H1 (cell line): ENCODE measurements at regions not wholly inside any gene's neighbourhood (a gene's known extent, or its start where the extent isn't known, plus 50 kb on each side); places are given as distances from the start of the nearest gene placed in this dataset.

Experiments used
- CTCF ChIA-PET: fragments of 300-600 bp; sonication (Branson Sonifier 250); formaldehyde crosslinking; loops from one replicate; lab custom pipeline; 2021; ENCODE audit not compliant: partially characterized antibody; lab: Charles Lee
- POLR2A ChIA-PET: fragments of 300-600 bp; sonication (Branson Sonifier 250); formaldehyde crosslinking; loops from one replicate; lab custom pipeline; 2021; ENCODE audit warnings: inconsistent platforms; ENCODE audit not compliant: partially characterized antibody; lab: Charles Lee
- DNase-seq, 2 experiments: peaks; one replicate each; pipeline versions ENCODE4 v3.0.0 to v3.0.0-alpha.2; 2010 to 2022; ENCODE audit warnings: low spot score in 2 of 2, low read depth in 1 of 2, mixed read lengths in 1 of 2
- FAIRE-seq: peaks from 2 replicates; lab custom pipeline; 2011; peaks lifted over from hg19 to GRCh38; lab: Jason Lieb, UNC
- H2AFZ ChIP-seq: 2 replicates; pipeline ENCODE4 v1.8.1; 2012; ENCODE audit warnings: low read length, inconsistent platforms
- H2AK5ac ChIP-seq: 2 replicates; pipeline ENCODE4 v1.6.1; 2013; ENCODE audit warnings: low read depth, low read length
- H2BK120ac ChIP-seq: replicated peaks from 2 replicates; pipeline ENCODE3; 2013; ENCODE audit warnings: low read depth, low read length, inconsistent platforms
- H2BK12ac ChIP-seq: 2 replicates; pipeline ENCODE4 v1.6.1; 2013; ENCODE audit warnings: low read depth, low read length
- H2BK15ac ChIP-seq: 2 replicates; pipeline ENCODE4 v1.6.1; 2013; ENCODE audit warnings: low read length
- H2BK20ac ChIP-seq: 2 replicates; pipeline ENCODE4 v1.6.1; 2013; ENCODE audit warnings: low read length
- H2BK5ac ChIP-seq: 2 replicates; pipeline ENCODE4 v1.6.1; 2013; ENCODE audit warnings: low read depth, low read length
- H3K14ac ChIP-seq: 2 replicates; pipeline ENCODE4 v1.6.1; 2013; ENCODE audit warnings: inconsistent platforms; ENCODE audit not compliant: insufficient read length
- H3K18ac ChIP-seq: 2 replicates; pipeline ENCODE4 v1.6.1; 2013; ENCODE audit warnings: low read length; ENCODE audit errors: extremely low read depth
- H3K23ac ChIP-seq: 2 replicates; pipeline ENCODE4 v1.6.1; 2013; ENCODE audit warnings: inconsistent platforms; ENCODE audit not compliant: insufficient read length
- H3K23me2 ChIP-seq: 2 replicates; pipeline ENCODE4 v1.6.1; 2013; ENCODE audit warnings: low read depth, low read length
- H3K27ac ChIP-seq: 2 replicates; pipeline ENCODE4 v1.6.1; 2011; ENCODE audit warnings: low read depth, low read length, inconsistent platforms
- H3K27me3 ChIP-seq, 4 experiments: replicated peaks in 1 of 4; 1 replicate in 1 of 4; 2 replicates in 3 of 4; pipeline versions ENCODE4 v1.6.1 to v1.8.1; 2011 to 2013; ENCODE audit warnings: low read length in 3 of 4, mild to moderate bottlenecking in 3 of 4, inconsistent platforms in 2 of 4, mixed read lengths in 2 of 4, moderate library complexity in 1 of 4; ENCODE audit not compliant: control insufficient read depth in 3 of 4, insufficient read depth in 3 of 4; ENCODE audit errors: extremely low read depth in 1 of 4
- H3K36me3 ChIP-seq, 4 experiments: 2 replicates each; pipeline versions ENCODE4 v1.6.1 to v1.8.1; 2011 to 2013; ENCODE audit warnings: mild to moderate bottlenecking in 4 of 4, low read length in 3 of 4, moderate library complexity in 2 of 4, control low read depth in 1 of 4, inconsistent platforms in 1 of 4; ENCODE audit not compliant: insufficient read depth in 4 of 4, control insufficient read depth in 2 of 4
- H3K4ac ChIP-seq: replicated peaks from 2 replicates; pipeline ENCODE3; 2013; ENCODE audit warnings: low read length, low read depth, mixed read lengths, inconsistent platforms; ENCODE audit not compliant: insufficient read length
- H3K4me1 ChIP-seq, 4 experiments: replicated peaks in 1 of 4; 1 replicate in 1 of 4; 2 replicates in 3 of 4; pipeline versions ENCODE4 v1.6.1 to v1.8.1; 2011 to 2013; ENCODE audit warnings: low read length in 3 of 4, inconsistent platforms in 2 of 4, mixed read lengths in 1 of 4; ENCODE audit not compliant: insufficient read depth in 4 of 4, control insufficient read depth in 3 of 4
- H3K4me2 ChIP-seq, 2 experiments: 2 replicates each; pipeline versions ENCODE4 v1.6.1 to v1.8.1; 2011 to 2013; ENCODE audit warnings: low read depth in 2 of 2, low read length in 2 of 2, control low read depth in 1 of 2, inconsistent platforms in 1 of 2, mild to moderate bottlenecking in 1 of 2; ENCODE audit not compliant: insufficient read depth in 1 of 2
- H3K4me3 ChIP-seq, 4 experiments: fragments of 200-600, 300-600 bp in 1 of 4; sonication (generic), shearing (Covaris generic), sonication (Bioruptor Twin) in 1 of 4; 2 replicates each; pipeline versions ENCODE4 v1.5.1 to v1.8.1; 2011 to 2016; ENCODE audit warnings: low read length in 4 of 4, low read depth in 3 of 4, control low read depth in 2 of 4, inconsistent platforms in 2 of 4, mild to moderate bottlenecking in 2 of 4, mixed read lengths in 1 of 4, moderate library complexity in 1 of 4; ENCODE audit not compliant: insufficient read depth in 2 of 4; ENCODE audit errors: extremely low read depth in 1 of 4
- H3K56ac ChIP-seq: replicated peaks from 2 replicates; pipeline ENCODE3; 2013; ENCODE audit warnings: low read depth, mild to moderate bottlenecking, mixed read lengths, low read length, inconsistent platforms; ENCODE audit not compliant: insufficient read length
- H3K79me1 ChIP-seq: 2 replicates; pipeline ENCODE4 v1.6.1; 2013; ENCODE audit warnings: low read depth, low read length, control low read depth
- H3K79me2 ChIP-seq, 2 experiments: 2 replicates each; pipeline versions ENCODE4 v1.6.1 to v1.8.1; 2012 to 2013; ENCODE audit warnings: low read length in 2 of 2, mild to moderate bottlenecking in 2 of 2, inconsistent platforms in 1 of 2; ENCODE audit not compliant: insufficient read depth in 2 of 2, control insufficient read depth in 1 of 2
- H3K9ac ChIP-seq, 4 experiments: replicated peaks in 1 of 4; 1 replicate in 1 of 4; 2 replicates in 3 of 4; pipeline versions ENCODE4 v1.6.1 to v1.8.1; 2011 to 2013; ENCODE audit warnings: low read depth in 3 of 4, low read length in 3 of 4, control low read depth in 2 of 4, mild to moderate bottlenecking in 2 of 4, moderate library complexity in 2 of 4, inconsistent platforms in 1 of 4; ENCODE audit errors: extremely low read depth in 1 of 4
- H3K9me3 ChIP-seq, 2 experiments: 2 replicates each; pipeline versions ENCODE4 v1.6.1 to v1.8.1; 2012 to 2013; ENCODE audit warnings: mild to moderate bottlenecking in 2 of 2, moderate library complexity in 2 of 2, control low read depth in 1 of 2, inconsistent platforms in 1 of 2, low read depth in 1 of 2, low read length in 1 of 2, mixed read lengths in 1 of 2; ENCODE audit not compliant: insufficient read depth in 2 of 2
- H4K20me1 ChIP-seq, 2 experiments: replicated peaks in 1 of 2; 2 replicates each; pipeline versions ENCODE3 to v1.8.1; 2011 to 2013; ENCODE audit warnings: inconsistent platforms in 2 of 2, low read length in 2 of 2, mild to moderate bottlenecking in 1 of 2; ENCODE audit not compliant: insufficient read depth in 2 of 2, control insufficient read depth in 1 of 2
- H4K5ac ChIP-seq: 2 replicates; pipeline ENCODE4 v1.6.1; 2013; ENCODE audit warnings: low read length, low read depth, mixed read lengths, inconsistent platforms; ENCODE audit not compliant: insufficient read length
- H4K8ac ChIP-seq: 2 replicates; pipeline ENCODE4 v1.8.0; 2013; ENCODE audit warnings: mild to moderate bottlenecking, moderate library complexity, low read length, inconsistent platforms; ENCODE audit not compliant: insufficient read depth; ENCODE audit errors: extremely low read depth
- H4K91ac ChIP-seq: replicated peaks from 2 replicates; pipeline ENCODE3; 2013; ENCODE audit warnings: low read length, mixed read lengths, inconsistent platforms; ENCODE audit not compliant: insufficient read length
- ASH2L ChIP-seq: fragments of 200-600, 300-600 bp; sonication (generic); IDR thresholded peaks from one replicate; pipeline ENCODE4 v1.7.1; 2017; ENCODE audit warnings: low read length
- CBX8 ChIP-seq: fragments of 300-800, 300-1000 bp; sonication (generic); IDR thresholded peaks from 2 replicates; pipeline ENCODE4 v1.7.1; 2016; ENCODE audit warnings: low read depth, low read length, borderline replicate concordance
- CHD1 ChIP-seq: IDR thresholded peaks from 2 replicates; pipeline ENCODE4 v1.6.1; 2012; ENCODE audit warnings: low read depth, low read length, improper control_type of control experiment
- GABPA ChIP-seq: IDR thresholded peaks from 2 replicates; pipeline ENCODE4 v1.6.1; 2011; ENCODE audit warnings: mild to moderate bottlenecking, low read length, moderate library complexity, borderline replicate concordance; ENCODE audit not compliant: insufficient read depth
- SP1 ChIP-seq: IDR thresholded peaks from 2 replicates; pipeline ENCODE4 v1.6.1; 2011; ENCODE audit warnings: low read depth, low read length
- TCF12 ChIP-seq: IDR thresholded peaks from 2 replicates; pipeline ENCODE4 v1.6.1; 2011; ENCODE audit warnings: low read depth, mild to moderate bottlenecking, low read length
- WGBS, 2 experiments: shearing (Covaris generic) in 1 of 2; methylation state at CpG; one replicate each; pipeline versions ENCODE4 v1.1.6 to v1.1.7; 2013 to 2015; ENCODE audit warnings: low lambda C conversion rate in 2 of 2, mixed read lengths in 2 of 2, inconsistent platforms in 1 of 2, low coverage in 1 of 2, missing lambda C conversion rate in 1 of 2; ENCODE audit not compliant: insufficient replicate concordance in 2 of 2, insufficient coverage in 1 of 2, insufficient read length in 1 of 2; ENCODE audit errors: extremely low coverage in 1 of 2, missing lambda C conversion rate in 1 of 2; 5-methylcytosine and 5-hydroxymethylcytosine counted together

GRCh38 chrX:134181275-134181660 is 55.7 kb upstream of the CCDC160 start:
- H4K8ac ChIP-seq, result no peak overlapping the region
- WGBS, 2 experiments, result 4% methylated on average over 2 of the region's 2 CpGs; no CpG with 5 or more reads in 1 of the 2 experiments
- no peak overlapping the region for H3K18ac ChIP-seq
- no peak overlapping the region for H4K91ac ChIP-seq
- no peak overlapping the region for H3K9ac ChIP-seq
- peak overlapping the region in 1 of 4 experiments; percentile 39; a peak in 2 of 8 replicates for H3K4me3 ChIP-seq
- no peaks in the 10 kb centered on the region for H3K79me1 ChIP-seq
- H3K36me3 ChIP-seq, result no peaks in the 10 kb centered on the region
- no peak overlapping the region for H2AK5ac ChIP-seq
- no peaks in the 10 kb centered on the region for H4K20me1 ChIP-seq
- no peak overlapping the region for H4K5ac ChIP-seq
- ChIA-PET POLR2A (interaction anchor here (1.2 to 1.7 kb wide), 2 partner anchors 10 to 15 kb away, joined by 6 to 10 read pairs; no protein-coding TSS in a partner anchor), CTCF (interaction anchor here (1.0 to 1.7 kb wide), 4 partner anchors 14 to 155 kb away, joined by 3 to 4 read pairs (median 4); no protein-coding TSS in a partner anchor)
- H3K27ac ChIP-seq, result no peak overlapping the region
- H2BK5ac ChIP-seq, result no peak overlapping the region
- H3K56ac ChIP-seq, result no peak overlapping the region
- peaks cover 0 to 21% (median 12%) of the 10 kb centered on the region in 4 experiments; a peak in 4 of 7 replicates for H3K4me1 ChIP-seq
- peak overlapping the region; percentile 36 to 55; a peak in 3 of 4 replicates for H3K4me2 ChIP-seq
- no peaks in the 10 kb centered on the region; a peak in 1 of 7 replicates for H3K27me3 ChIP-seq
- H3K23ac ChIP-seq, result no peak overlapping the region
- no peak overlapping the region for H2BK15ac ChIP-seq
- no peaks in the 10 kb centered on the region for H3K79me2 ChIP-seq
- H2BK120ac ChIP-seq, result no peak overlapping the region
- no peaks in the 10 kb centered on the region for H3K23me2 ChIP-seq
- no peak overlapping the region for H2BK12ac ChIP-seq
- H3K4ac ChIP-seq, result no peak overlapping the region
- TF ChIP-seq CBX8, result no peak
- no peak for TF ChIP-seq GABPA
- TF ChIP-seq SP1, result peak; percentile 53; the same call in 1 of the 2 replicates
- no peak for TF ChIP-seq CHD1
- TF ChIP-seq ASH2L, result no peak
- no peak for TF ChIP-seq TCF12
- no peak overlapping the region for H2AFZ ChIP-seq
- H3K14ac ChIP-seq, result no peak overlapping the region
- FAIRE-seq, result peak; percentile 94
- no peak for DNase-seq
- no peaks in the 10 kb centered on the region for H3K9me3 ChIP-seq
- H2BK20ac ChIP-seq, result no peak overlapping the region
